ENCODE measurements at regions not wholly inside any gene's neighbourhood (a gene's known extent, or its start where the extent isn't known, plus 50 kb on each side); places are given as distances from the start of the nearest gene placed in this dataset.

GRCh38 chr11:19562156-19562555, 150.5 kb upstream of the NAV2 start:
- CTCF ChIA-PET = interaction anchor here (1.5 to 9.7 kb wide), 8 partner anchors 15 to 792 kb away, joined by 4 to 235 read pairs (median 34); no protein-coding TSS in a partner anchor
- POLR2A ChIA-PET = no interaction called here

More at GRCh38 chr11:19562156-19562555, 150.5 kb upstream of the NAV2 start:
- Histone ChIP-seq H3K79me2 (ENCODE audit: control insufficient read depth, insufficient read depth, low read length) (no peaks in the 10 kb centered on the region), H3K9ac (replicated peaks; ENCODE audit: extremely low read depth, insufficient read depth, low read length) (no peak overlapping the region), H3K4me1 (ENCODE audit: control insufficient read depth, extremely low read depth, insufficient read depth, low read length) (peaks cover 23% of the 10 kb centered on the region), H3K27ac (ENCODE audit: insufficient read depth, low read depth, low read length) (no peak overlapping the region), H3K4me3 (replicated peaks in 1 of 3; ENCODE audit: insufficient read depth in 1 of 3, low read depth in 1 of 3, low read length in 3 of 3) (no peak overlapping the region), H3K27me3 (ENCODE audit: control insufficient read depth in 2 of 2, insufficient read depth in 2 of 2, low read length in 2 of 2) (no peaks in the 10 kb centered on the region), H3K9me3 (replicated peaks; ENCODE audit: control insufficient read depth, insufficient read depth, low read length) (no peaks in the 10 kb centered on the region), H3K4me2 (ENCODE audit: insufficient read depth, low read length) (no peak overlapping the region), H4K20me1 (replicated peaks; ENCODE audit: control insufficient read depth, extremely low read depth, insufficient read depth, low read length) (no peaks in the 10 kb centered on the region), H2AFZ (ENCODE audit: low read depth, low read length) (no peak overlapping the region), H3K9me1 (replicated peaks; ENCODE audit: control insufficient read depth, extremely low read depth, insufficient read depth, low read length) (no peaks in the 10 kb centered on the region), H3K36me3 (ENCODE audit: control insufficient read depth in 2 of 2, extremely low read depth in 1 of 2, insufficient read depth in 2 of 2, low read length in 2 of 2) (no peaks in the 10 kb centered on the region)
- dilution Hi-C loops (cut with MboI; ENCODE audit: extremely low pct_ligation_motif_present, low sequenced_read_pairs) = loop anchor here (10.0 kb wide), 1 partner anchor 163 kb away; no protein-coding TSS in a partner anchor
- intact Hi-C loops (cut with micrococcal nuclease) = loop anchor here (10.0 kb wide), 1 partner anchor 793 kb away; no protein-coding TSS in a partner anchor
- no peak for FAIRE-seq
- no TSS peak for BruUV-seq (replicated peaks)
- DNase-seq (ENCODE audit: low read depth, low spot score) = no peak
- no peak for TF ChIP-seq CTCF (IDR thresholded peaks at IDR 0.05; ENCODE audit: extremely low read depth in 1 of 2, insufficient read depth in 1 of 2, low read depth in 1 of 2, low read length in 2 of 2)
- no peak for TF ChIP-seq MAX (IDR thresholded peaks at IDR 0.05; ENCODE audit: insufficient read depth, insufficient read length)
- no peak for TF ChIP-seq MYC (IDR thresholded peaks at IDR 0.05; ENCODE audit: low read depth, low read length)
- TF ChIP-seq GATA2 (IDR thresholded peaks at IDR 0.05; ENCODE audit: insufficient read depth, insufficient read length, low read depth, low read length) = no peak
- no peak for TF ChIP-seq EZH2 (IDR thresholded peaks at IDR 0.05; ENCODE audit: borderline replicate concordance, low read depth, low read length, severe bottlenecking)
- no peak for TF ChIP-seq POLR2AphosphoS5 (IDR thresholded peaks at IDR 0.05; ENCODE audit: insufficient read depth, low read depth, low read length)
- TF ChIP-seq POLR2A (IDR thresholded peaks at IDR 0.05; ENCODE audit: low read depth, low read length) = no peak
- TF ChIP-seq JUN (IDR thresholded peaks at IDR 0.05; ENCODE audit: borderline replicate concordance, insufficient read depth, insufficient read length, low read depth) = no peak

Measured in endothelial cell of umbilical vein (primary cell).